Activated B cell treated with CpG ODN at 0.5 μM for 24 hours (primary cell): ENCODE measurements at regions not wholly inside any gene's neighbourhood (a gene's known extent, or its start where the extent isn't known, plus 50 kb on each side); places are given as distances from the start of the nearest gene placed in this dataset.

ENCODE experiments used
- ATAC-seq: fragments of 200-7000 bp; cut with Tn5 transposase; one replicate; pipeline ENCODE4 v1.10.0; 2021; ENCODE audit warnings: low read depth, mild to moderate bottlenecking, moderate library complexity
- CTCF ChIA-PET: fragments of 350-600 bp; sonication (Branson Sonifier 250); formaldehyde crosslinking; loops from one replicate; lab custom pipeline; 2021; ENCODE audit warnings: antibody characterized with exemption; lab: Charles Lee
- POLR2A ChIA-PET: fragments of 350-600 bp; sonication (Branson Sonifier 250); formaldehyde crosslinking; loops from one replicate; lab custom pipeline; 2021; ENCODE audit warnings: antibody characterized with exemption; lab: Charles Lee
- DNase-seq: peaks from one replicate; pipeline ENCODE4 v3.0.0; 2022
- H3K27ac Mint-ChIP-seq: one replicate; pipeline ENCODE4 v1.8.0; 2020; ENCODE audit warnings: mixed read lengths
- H3K27me3 Mint-ChIP-seq: one replicate; pipeline ENCODE4 v1.8.0; 2021; ENCODE audit warnings: mixed read lengths
- H3K36me3 Mint-ChIP-seq: one replicate; pipeline ENCODE4 v1.8.0; 2021; ENCODE audit warnings: low read depth, mixed read lengths
- H3K4me1 Mint-ChIP-seq: one replicate; pipeline ENCODE4 v1.8.0; 2021; ENCODE audit warnings: mixed read lengths
- H3K4me3 Mint-ChIP-seq: one replicate; pipeline ENCODE4 v1.8.0; 2020; ENCODE audit warnings: mild to moderate bottlenecking, mixed read lengths
- H3K9me3 Mint-ChIP-seq: one replicate; pipeline ENCODE4 v1.8.0; 2020; ENCODE audit warnings: mixed read lengths
- CTCF ChIP-seq: fragments of 200-600 bp; IDR thresholded peaks from one replicate; pipeline ENCODE4 v1.8.0; 2022; ENCODE audit warnings: antibody characterized with exemption, mild to moderate bottlenecking
- intact Hi-C: fragments of 100-400 bp; cut with micrococcal nuclease; formaldehyde crosslinking; loops from one replicate; pipeline ENCODE4 v1.15.1; 2024

GRCh38 chr11:69391192-69392103, 90.0 kb upstream of the LINC01488 start:
- no peaks in the 10 kb centered on the region for H3K4me1 Mint-ChIP-seq
- DNase-seq (no peak), ATAC-seq (no peak)
- peaks cover 5% of the 10 kb centered on the region for H3K27me3 Mint-ChIP-seq
- CTCF ChIA-PET = interaction anchor here (0.5 kb wide), 1 partner anchor 265 kb away, joined by 3 read pairs; no protein-coding TSS in a partner anchor
- POLR2A ChIA-PET = no interaction called here
- intact Hi-C loops = no loop called here
- H3K36me3 Mint-ChIP-seq = no peaks in the 10 kb centered on the region
- no peak for TF ChIP-seq CTCF
- no peak overlapping the region for H3K27ac Mint-ChIP-seq
- no peak overlapping the region for H3K4me3 Mint-ChIP-seq
- H3K9me3 Mint-ChIP-seq = peaks cover 16% of the 10 kb centered on the region

DNA sequence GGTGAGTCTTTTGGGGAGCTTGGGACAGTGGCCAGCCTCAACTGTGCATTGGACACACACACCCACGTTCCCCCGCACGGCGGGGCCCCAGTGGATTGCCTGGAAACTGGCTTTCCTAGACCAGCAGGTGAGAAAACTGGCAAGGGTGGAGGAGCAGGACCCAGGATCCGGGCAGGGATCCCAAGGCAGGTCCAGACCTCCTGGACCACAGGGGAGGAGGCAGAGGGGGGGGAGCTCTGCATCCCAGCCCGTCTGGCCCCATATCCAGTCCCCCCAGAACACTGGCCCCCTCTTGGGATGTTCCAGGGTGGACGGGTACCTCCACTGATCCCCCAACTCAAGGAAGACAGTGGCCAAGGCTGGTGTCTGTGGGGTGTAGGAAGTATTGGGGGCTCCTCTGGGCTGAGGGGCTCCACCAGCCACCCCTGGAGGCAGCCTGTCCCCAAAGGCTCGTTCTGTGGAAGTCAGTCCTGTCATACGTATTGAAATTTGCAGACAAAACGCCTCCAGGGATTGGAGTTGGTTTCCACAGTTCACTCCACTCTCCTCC, 89.3 kb upstream of the LINC01488 start:
- ATAC-seq (no peak), DNase-seq (no peak)
- H3K4me1 Mint-ChIP-seq = no peaks in the 10 kb centered on the region
- H3K27ac Mint-ChIP-seq = no peak overlapping the region
- TF ChIP-seq CTCF = no peak
- no peaks in the 10 kb centered on the region for H3K36me3 Mint-ChIP-seq
- ChIA-PET POLR2A (no interaction called here), CTCF (no interaction called here)
- intact Hi-C loops = no loop called here
- peaks cover 16% of the 10 kb centered on the region for H3K9me3 Mint-ChIP-seq
- H3K4me3 Mint-ChIP-seq = no peak overlapping the region
- peaks cover 5% of the 10 kb centered on the region for H3K27me3 Mint-ChIP-seq

DNA sequence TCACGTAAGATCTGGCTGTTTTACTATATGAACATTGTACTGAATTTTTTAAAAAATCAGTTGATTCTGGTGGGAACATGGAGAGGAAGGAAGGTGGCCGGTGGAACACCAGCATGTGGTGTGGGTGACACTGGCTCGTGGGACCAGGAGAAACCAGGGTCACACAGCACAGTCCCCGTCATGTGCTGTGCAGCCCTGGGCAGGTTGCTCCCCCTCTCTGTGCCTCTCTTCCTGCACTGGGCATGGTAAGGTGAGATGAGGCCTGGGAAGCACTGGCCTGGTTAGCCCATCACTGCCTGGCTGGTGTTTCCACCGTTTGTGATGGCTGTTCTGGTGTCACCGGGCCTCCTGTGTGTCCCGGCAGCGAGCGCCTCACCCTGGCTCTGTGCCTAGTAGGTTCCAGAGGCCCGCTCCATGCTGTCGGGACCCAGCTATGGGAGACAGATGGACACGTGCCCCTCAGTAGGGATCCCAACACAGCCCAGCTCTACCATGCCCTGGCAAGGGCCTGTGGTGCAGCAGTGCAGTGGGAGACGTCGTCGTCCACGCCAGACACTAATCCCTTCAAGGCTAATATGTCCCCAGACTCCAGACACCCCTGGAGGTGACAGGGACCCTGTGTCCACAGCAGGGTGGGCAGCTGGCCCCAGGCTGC, 88.2 kb upstream of the LINC01488 start:
- no peak overlapping the region for H3K27ac Mint-ChIP-seq
- H3K27me3 Mint-ChIP-seq = peaks cover 5% of the 10 kb centered on the region
- no peak overlapping the region for H3K4me3 Mint-ChIP-seq
- POLR2A ChIA-PET = no interaction called here
- H3K4me1 Mint-ChIP-seq = no peaks in the 10 kb centered on the region
- TF ChIP-seq CTCF = no peak
- intact Hi-C loops = no loop called here
- DNase-seq (no peak), ATAC-seq (no peak)
- no peaks in the 10 kb centered on the region for H3K36me3 Mint-ChIP-seq
- peaks cover 7% of the 10 kb centered on the region for H3K9me3 Mint-ChIP-seq
- CTCF ChIA-PET = no interaction called here

GRCh38 chr11:69393865-69394233, 87.6 kb upstream of the LINC01488 start:
- POLR2A ChIA-PET = no interaction called here
- intact Hi-C loops = no loop called here
- CTCF ChIA-PET = no interaction called here
- Mint-ChIP-seq H3K27me3 (peaks cover 5% of the 10 kb centered on the region), H3K4me3 (no peak overlapping the region), H3K36me3 (no peaks in the 10 kb centered on the region), H3K4me1 (no peaks in the 10 kb centered on the region), H3K27ac (no peak overlapping the region), H3K9me3 (peaks cover 2% of the 10 kb centered on the region)
- DNase-seq (no peak), ATAC-seq (no peak)
- TF ChIP-seq CTCF = no peak

DNA sequence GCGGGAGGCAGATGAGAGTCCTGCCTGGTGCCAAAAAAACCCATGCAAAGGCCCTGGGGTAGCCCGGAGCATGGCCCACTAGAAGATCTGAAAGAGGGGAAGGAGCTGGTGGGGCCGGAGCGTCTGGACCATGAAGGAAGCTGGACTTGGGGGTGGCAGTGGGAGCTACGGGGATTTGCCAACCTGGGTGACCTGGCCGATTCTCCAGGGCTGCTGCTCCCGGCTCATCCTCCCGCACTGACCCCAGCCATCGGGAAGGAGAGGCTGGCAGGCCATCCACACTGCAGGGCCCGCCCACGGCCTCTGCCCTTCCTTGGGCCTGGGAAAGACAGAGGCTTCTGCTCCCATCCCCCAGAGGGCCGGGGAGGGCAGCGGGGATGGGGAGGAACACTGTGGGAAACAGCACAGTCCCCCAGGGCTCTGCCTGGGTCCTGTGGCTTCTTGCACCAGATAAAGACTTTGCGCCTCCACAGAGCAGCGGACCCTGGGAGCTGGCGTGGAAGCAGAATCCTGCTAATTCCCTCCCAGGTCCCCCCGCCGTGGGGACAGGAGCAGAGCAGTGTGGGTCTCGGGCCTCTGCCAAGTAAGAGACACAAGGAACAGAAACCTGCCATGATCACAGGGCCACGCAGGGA, 87.1 kb upstream of the LINC01488 start:
- ChIA-PET CTCF (no interaction called here), POLR2A (no interaction called here)
- peaks cover 5% of the 10 kb centered on the region for H3K27me3 Mint-ChIP-seq
- no peak for ATAC-seq
- H3K4me1 Mint-ChIP-seq = no peaks in the 10 kb centered on the region
- no peak for TF ChIP-seq CTCF
- H3K4me3 Mint-ChIP-seq = no peak overlapping the region
- intact Hi-C loops = no loop called here
- no peak overlapping the region for H3K27ac Mint-ChIP-seq
- H3K36me3 Mint-ChIP-seq = no peaks in the 10 kb centered on the region
- H3K9me3 Mint-ChIP-seq = no peaks in the 10 kb centered on the region
- no peak for DNase-seq
